ENCODE measurements at regions not wholly inside any gene's neighbourhood (a gene's known extent, or its start where the extent isn't known, plus 50 kb on each side); places are given as distances from the start of the nearest gene placed in this dataset.
A peak's percentile ranks its signal among the peaks of the same experiment; 100 is the strongest.

GRCh38 chr17:62895320-62896301 is 70.4 kb upstream of the TANC2 start:
- no peak overlapping the region for H3K27ac ChIP-seq (ENCODE audit: insufficient read depth in 1 of 2, low read depth in 1 of 2, low read length in 2 of 2, poor library complexity in 1 of 2, severe bottlenecking in 2 of 2)
- peaks cover 7 to 23% (median 15%) of the 10 kb centered on the region in 4 experiments for H3K4me1 ChIP-seq (ENCODE audit: control extremely low read depth in 1 of 4, control insufficient read depth in 4 of 4, insufficient read depth in 4 of 4, low read length in 3 of 4)
- H3K27me3 ChIP-seq (replicated peaks in 2 of 5; ENCODE audit: control insufficient read depth in 4 of 5, insufficient read depth in 5 of 5, low read length in 4 of 5): no peaks in the 10 kb centered on the region
- no peak overlapping the region for H3K4me3 ChIP-seq (ENCODE audit: control insufficient read depth in 1 of 7, extremely low read depth in 1 of 7, insufficient read depth in 4 of 7, low read depth in 2 of 7, low read length in 6 of 7)
- ChIA-PET POLR2A (no interaction called here), CTCF (interaction anchor here (0.9 to 1.4 kb wide), 2 partner anchors 11 to 72 kb away, joined by 3 to 4 read pairs; no protein-coding TSS in a partner anchor)
- DNase-seq: no peak
- no peaks in the 10 kb centered on the region for H3K9me3 ChIP-seq (ENCODE audit: control extremely low read depth in 1 of 5, control insufficient read depth in 4 of 5, insufficient read depth in 2 of 5, low read depth in 1 of 5, low read length in 4 of 5)
- no peaks in the 10 kb centered on the region for H3K36me3 ChIP-seq (ENCODE audit: control insufficient read depth in 4 of 4, insufficient read depth in 4 of 4, low read length in 3 of 4)
- 95% methylated on average over 11 of the region's 11 CpGs for WGBS (ENCODE audit: insufficient coverage)

GRCh38 chr17:62892870-62893338 is 73.1 kb upstream of the TANC2 start:
- POLR2A ChIA-PET: no interaction called here
- Histone ChIP-seq H3K4me1 (ENCODE audit: control extremely low read depth in 1 of 4, control insufficient read depth in 4 of 4, insufficient read depth in 4 of 4, low read length in 3 of 4) (peaks cover 7 to 23% (median 15%) of the 10 kb centered on the region in 4 experiments), H3K4me3 (ENCODE audit: control insufficient read depth in 1 of 7, extremely low read depth in 1 of 7, insufficient read depth in 4 of 7, low read depth in 2 of 7, low read length in 6 of 7) (peak overlapping the region in 4 of 7 experiments; percentile 2 to 35 (median 12)), H3K36me3 (ENCODE audit: control insufficient read depth in 4 of 4, insufficient read depth in 4 of 4, low read length in 3 of 4) (no peaks in the 10 kb centered on the region), H3K27me3 (replicated peaks in 2 of 5; ENCODE audit: control insufficient read depth in 4 of 5, insufficient read depth in 5 of 5, low read length in 4 of 5) (no peaks in the 10 kb centered on the region), H3K9me3 (ENCODE audit: control extremely low read depth in 1 of 5, control insufficient read depth in 4 of 5, insufficient read depth in 2 of 5, low read depth in 1 of 5, low read length in 4 of 5) (peaks cover 0 to 6% (median 3%) of the 10 kb centered on the region in 5 experiments), H3K27ac (ENCODE audit: insufficient read depth in 1 of 2, low read depth in 1 of 2, low read length in 2 of 2, poor library complexity in 1 of 2, severe bottlenecking in 2 of 2) (peak overlapping the region in 1 of 2 experiments; percentile 20)
- DNase-seq: peak; percentile 71 to 91 (median 88)
- CTCF ChIA-PET: interaction anchor here (1.5 kb wide), 1 partner anchor 10 kb away, joined by 3 read pairs; no protein-coding TSS in a partner anchor
- WGBS (ENCODE audit: insufficient coverage): 0% methylated on average over 4 of the region's 4 CpGs

DNA sequence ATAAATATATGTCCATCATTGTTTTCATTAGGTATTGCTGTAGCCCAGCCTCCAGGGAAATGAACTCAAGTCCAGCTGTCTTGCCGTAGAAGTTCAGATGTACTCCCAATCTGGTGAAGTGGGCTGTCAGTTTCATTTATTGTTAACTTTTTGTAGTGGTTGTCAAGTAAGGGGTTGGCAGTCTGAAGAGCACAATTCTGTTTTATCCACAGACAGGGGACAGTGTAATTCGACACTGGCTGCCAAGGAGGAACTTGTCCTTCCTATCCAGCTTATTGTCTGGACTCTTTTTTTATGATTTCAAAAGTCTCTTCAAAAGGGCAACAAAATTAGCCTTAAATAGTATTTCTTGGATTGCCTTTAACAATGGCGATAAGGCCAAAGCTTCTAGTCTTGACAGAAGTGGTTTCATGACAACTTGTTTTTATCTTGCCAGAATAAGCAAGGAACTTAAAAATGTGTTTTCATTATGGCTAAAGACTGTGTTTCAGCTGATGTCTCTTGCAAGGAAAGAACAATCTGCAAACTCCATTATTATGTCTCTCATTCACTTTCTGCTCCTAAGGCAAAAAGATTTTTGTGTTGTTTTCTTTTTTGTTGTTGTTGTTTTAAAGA is 73.9 kb upstream of the TANC2 start:
- WGBS (ENCODE audit: insufficient coverage): 72% methylated on average over 3 of the region's 3 CpGs
- Histone ChIP-seq H3K4me3 (ENCODE audit: control insufficient read depth in 1 of 7, extremely low read depth in 1 of 7, insufficient read depth in 4 of 7, low read depth in 2 of 7, low read length in 6 of 7) (peak overlapping the region in 1 of 7 experiments; percentile 4), H3K27ac (ENCODE audit: insufficient read depth in 1 of 2, low read depth in 1 of 2, low read length in 2 of 2, poor library complexity in 1 of 2, severe bottlenecking in 2 of 2) (no peak overlapping the region), H3K36me3 (ENCODE audit: control insufficient read depth in 4 of 4, insufficient read depth in 4 of 4, low read length in 3 of 4) (no peaks in the 10 kb centered on the region), H3K4me1 (ENCODE audit: control extremely low read depth in 1 of 4, control insufficient read depth in 4 of 4, insufficient read depth in 4 of 4, low read length in 3 of 4) (peaks cover 7 to 23% (median 15%) of the 10 kb centered on the region in 4 experiments), H3K9me3 (ENCODE audit: control extremely low read depth in 1 of 5, control insufficient read depth in 4 of 5, insufficient read depth in 2 of 5, low read depth in 1 of 5, low read length in 4 of 5) (peaks cover 0 to 8% (median 3%) of the 10 kb centered on the region in 5 experiments), H3K27me3 (replicated peaks in 2 of 5; ENCODE audit: control insufficient read depth in 4 of 5, insufficient read depth in 5 of 5, low read length in 4 of 5) (no peaks in the 10 kb centered on the region)
- POLR2A ChIA-PET: interaction anchor here (0.5 kb wide), 1 partner anchor 249 kb away, joined by 4 read pairs; no protein-coding TSS in a partner anchor
- CTCF ChIA-PET: interaction anchor here (1.5 kb wide), 1 partner anchor 9 kb away, joined by 3 read pairs; no protein-coding TSS in a partner anchor
- DNase-seq: peak in 2 of 3 donors; percentile 2 to 9

DNA sequence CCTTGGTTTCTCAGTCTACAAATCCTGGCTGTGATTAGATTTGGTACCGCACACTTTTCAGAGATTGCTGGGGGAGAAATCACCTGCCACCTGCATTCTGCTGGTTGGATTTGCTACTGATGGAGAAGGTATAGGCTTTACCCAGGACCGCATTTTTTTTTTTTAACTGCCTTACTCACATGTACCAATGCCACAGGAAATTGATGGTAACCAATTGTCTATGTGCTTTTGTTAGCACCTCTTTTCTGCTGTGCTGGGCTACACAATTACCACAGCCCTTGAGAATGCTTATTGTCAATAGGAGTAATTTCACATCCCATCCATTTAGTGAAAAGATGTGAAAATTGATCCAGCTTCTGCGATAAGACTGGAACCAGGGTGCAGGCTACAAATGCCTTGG is 74.4 kb upstream of the TANC2 start:
- no peak for DNase-seq
- ChIA-PET CTCF (no interaction called here), POLR2A (interaction anchor here (0.5 kb wide), 1 partner anchor 250 kb away, joined by 4 read pairs; no protein-coding TSS in a partner anchor)
- Histone ChIP-seq H3K27ac (ENCODE audit: insufficient read depth in 1 of 2, low read depth in 1 of 2, low read length in 2 of 2, poor library complexity in 1 of 2, severe bottlenecking in 2 of 2) (no peak overlapping the region), H3K36me3 (ENCODE audit: control insufficient read depth in 4 of 4, insufficient read depth in 4 of 4, low read length in 3 of 4) (no peaks in the 10 kb centered on the region), H3K4me1 (ENCODE audit: control extremely low read depth in 1 of 4, control insufficient read depth in 4 of 4, insufficient read depth in 4 of 4, low read length in 3 of 4) (peaks cover 7 to 23% (median 15%) of the 10 kb centered on the region in 4 experiments), H3K9me3 (ENCODE audit: control extremely low read depth in 1 of 5, control insufficient read depth in 4 of 5, insufficient read depth in 2 of 5, low read depth in 1 of 5, low read length in 4 of 5) (peaks cover 0 to 8% (median 3%) of the 10 kb centered on the region in 5 experiments), H3K27me3 (replicated peaks in 2 of 5; ENCODE audit: control insufficient read depth in 4 of 5, insufficient read depth in 5 of 5, low read length in 4 of 5) (no peaks in the 10 kb centered on the region), H3K4me3 (ENCODE audit: control insufficient read depth in 1 of 7, extremely low read depth in 1 of 7, insufficient read depth in 4 of 7, low read depth in 2 of 7, low read length in 6 of 7) (no peak overlapping the region)
- 100% methylated on average over 2 of the region's 3 CpGs for WGBS (ENCODE audit: insufficient coverage)

- no peak for DNase-seq
- H3K9me3 ChIP-seq (ENCODE audit: control extremely low read depth in 1 of 5, control insufficient read depth in 4 of 5, insufficient read depth in 2 of 5, low read depth in 1 of 5, low read length in 4 of 5): peaks cover 0 to 8% (median 3%) of the 10 kb centered on the region in 5 experiments
- H3K27ac ChIP-seq (ENCODE audit: insufficient read depth in 1 of 2, low read depth in 1 of 2, low read length in 2 of 2, poor library complexity in 1 of 2, severe bottlenecking in 2 of 2): no peak overlapping the region
- peaks cover 0 to 3% (median 0%) of the 10 kb centered on the region in 5 experiments for H3K27me3 ChIP-seq (replicated peaks in 2 of 5; ENCODE audit: control insufficient read depth in 4 of 5, insufficient read depth in 5 of 5, low read length in 4 of 5)
- WGBS (ENCODE audit: insufficient coverage): 100% methylated on average over 1 of the region's 1 CpG
- no peaks in the 10 kb centered on the region for H3K36me3 ChIP-seq (ENCODE audit: control insufficient read depth in 4 of 4, insufficient read depth in 4 of 4, low read length in 3 of 4)
- ChIA-PET POLR2A (no interaction called here), CTCF (interaction anchor here (1.0 kb wide), 1 partner anchor 42 kb away, joined by 3 read pairs; no protein-coding TSS in a partner anchor)
- peaks cover 7 to 23% (median 15%) of the 10 kb centered on the region in 4 experiments for H3K4me1 ChIP-seq (ENCODE audit: control extremely low read depth in 1 of 4, control insufficient read depth in 4 of 4, insufficient read depth in 4 of 4, low read length in 3 of 4)
- H3K4me3 ChIP-seq (ENCODE audit: control insufficient read depth in 1 of 7, extremely low read depth in 1 of 7, insufficient read depth in 4 of 7, low read depth in 2 of 7, low read length in 6 of 7): no peak overlapping the region
These were observed 77.3 kb upstream of the TANC2 start for GRCh38 chr17:62888765-62889164.

DNA sequence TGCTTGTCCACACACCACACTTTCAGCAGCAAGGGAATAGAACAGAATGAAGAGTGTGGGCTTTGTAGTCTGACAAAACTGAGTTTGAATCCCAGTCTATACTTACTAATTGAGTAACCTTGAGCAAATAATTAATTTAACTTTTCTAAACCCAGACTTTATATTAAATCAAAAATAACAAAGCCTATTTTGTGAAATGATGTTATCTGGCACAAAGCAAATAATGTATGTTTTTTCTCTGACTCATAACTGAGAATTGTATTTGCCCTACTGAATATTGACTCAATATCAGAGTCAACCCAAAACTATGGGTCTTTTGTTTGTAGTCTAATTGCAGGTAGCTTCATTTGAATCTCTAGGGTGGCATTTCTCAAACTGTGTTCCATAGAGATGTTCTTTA is 77.9 kb upstream of the TANC2 start:
- no peak overlapping the region for H3K4me3 ChIP-seq (ENCODE audit: control insufficient read depth in 1 of 7, extremely low read depth in 1 of 7, insufficient read depth in 4 of 7, low read depth in 2 of 7, low read length in 6 of 7)
- no peak for DNase-seq
- H3K36me3 ChIP-seq (ENCODE audit: control insufficient read depth in 4 of 4, insufficient read depth in 4 of 4, low read length in 3 of 4): no peaks in the 10 kb centered on the region
- POLR2A ChIA-PET: no interaction called here
- H3K27ac ChIP-seq (ENCODE audit: insufficient read depth in 1 of 2, low read depth in 1 of 2, low read length in 2 of 2, poor library complexity in 1 of 2, severe bottlenecking in 2 of 2): no peak overlapping the region
- H3K9me3 ChIP-seq (ENCODE audit: control extremely low read depth in 1 of 5, control insufficient read depth in 4 of 5, insufficient read depth in 2 of 5, low read depth in 1 of 5, low read length in 4 of 5): peaks cover 0 to 8% (median 3%) of the 10 kb centered on the region in 5 experiments
- H3K4me1 ChIP-seq (ENCODE audit: control extremely low read depth in 1 of 4, control insufficient read depth in 4 of 4, insufficient read depth in 4 of 4, low read length in 3 of 4): peaks cover 7 to 17% (median 12%) of the 10 kb centered on the region in 4 experiments
- CTCF ChIA-PET: interaction anchor here (1.0 to 1.3 kb wide), 2 partner anchors 39 to 42 kb away, joined by 3 read pairs; no protein-coding TSS in a partner anchor
- peaks cover 0 to 3% (median 0%) of the 10 kb centered on the region in 5 experiments for H3K27me3 ChIP-seq (replicated peaks in 2 of 5; ENCODE audit: control insufficient read depth in 4 of 5, insufficient read depth in 5 of 5, low read length in 4 of 5)

Data from common myeloid progenitor, CD34-positive (primary cell).